ENCODE measurements at regions not wholly inside any gene's neighbourhood (a gene's known extent, or its start where the extent isn't known, plus 50 kb on each side); places are given as distances from the start of the nearest gene placed in this dataset.
"Not testable (repeated sequence)": the region's sequence is repeated elsewhere in the genome, so short reads cannot be mapped to it uniquely, and the experiment has no call there.

DNA sequence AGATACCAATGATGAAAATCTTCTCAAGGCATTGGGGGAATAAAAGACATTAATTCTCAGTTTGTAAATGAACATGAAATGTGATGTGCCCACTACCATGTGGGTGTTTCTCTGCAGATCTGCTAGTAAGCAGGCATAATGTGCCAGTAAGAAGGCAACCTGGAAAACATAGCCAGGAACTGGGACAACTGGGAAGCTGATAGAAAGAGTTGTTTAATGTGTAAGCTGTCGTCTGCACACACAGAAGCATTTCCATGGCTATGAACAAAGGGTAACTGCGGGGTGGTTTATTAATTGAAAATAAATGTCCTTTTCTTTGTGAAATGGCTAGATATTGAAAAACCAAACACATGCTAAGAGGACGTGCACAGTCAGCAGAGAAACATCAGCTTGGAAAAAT is 52.0 kb downstream of the ZC3H11B start:
- no peak for DNase-seq

GRCh38 chr1:219559899-219560298 is 53.0 kb downstream of the ZC3H11B start:
- DNase-seq: no peak

- no peak for DNase-seq
Observed at GRCh38 chr1:219555806-219556205, 57.1 kb downstream of the ZC3H11B start.

DNA sequence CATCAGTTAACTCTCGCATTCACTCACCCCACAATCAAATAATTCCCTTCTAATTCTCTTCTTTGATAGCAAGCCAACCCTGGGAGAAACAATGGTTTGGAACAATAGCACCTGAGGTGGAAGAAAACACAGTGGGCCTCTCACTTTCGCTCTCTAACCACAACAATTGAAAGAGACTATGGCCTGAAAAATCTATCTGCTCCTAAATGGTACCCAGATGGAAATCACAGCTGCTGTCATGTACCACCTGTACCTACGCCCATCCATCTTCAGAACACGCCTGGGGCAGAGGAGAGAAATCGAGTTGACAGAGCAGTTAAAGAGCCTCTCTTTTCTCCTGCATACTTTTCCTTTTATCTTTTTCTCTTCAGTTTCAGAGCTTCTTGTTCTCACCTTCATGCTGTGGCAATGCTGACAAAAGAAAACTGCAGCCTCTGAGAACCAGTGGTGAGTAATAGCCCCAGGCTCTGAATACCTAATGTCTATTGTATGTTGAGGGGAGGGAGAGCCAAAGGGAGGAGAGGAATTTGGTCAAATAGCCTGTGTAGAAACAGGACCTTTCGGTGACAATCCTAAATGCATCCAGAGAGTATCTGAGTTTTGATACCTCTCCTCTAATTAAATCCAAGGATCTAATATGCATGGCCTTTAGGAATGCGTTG is 57.7 kb downstream of the ZC3H11B start:
- DNase-seq: no peak

DNA sequence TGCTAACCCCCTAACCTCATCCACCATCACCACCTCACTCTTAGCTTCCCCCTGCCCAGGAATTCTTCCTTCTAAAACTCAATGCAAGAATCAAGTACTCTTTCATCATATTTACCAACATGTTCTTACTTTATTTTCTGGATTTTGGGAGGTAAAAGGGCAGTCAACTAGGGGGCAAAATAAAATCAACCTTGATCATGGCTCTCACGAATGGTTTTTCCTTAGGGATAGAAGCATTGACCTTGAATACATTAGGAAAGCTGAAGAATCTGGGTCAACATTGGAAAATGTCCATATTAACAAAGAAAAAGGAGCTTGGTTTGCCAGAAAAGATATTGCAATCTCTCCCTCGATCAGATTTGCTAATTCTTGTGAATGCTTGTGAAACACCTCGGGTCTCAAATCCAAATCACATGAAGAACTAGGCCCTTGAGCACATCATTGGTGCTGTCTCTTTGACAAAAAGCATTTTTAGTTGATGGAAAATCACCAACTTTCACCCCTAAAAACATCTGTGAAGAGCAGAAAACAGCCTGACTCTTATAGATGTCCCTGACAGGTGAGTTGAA is 58.9 kb downstream of the ZC3H11B start:
- DNase-seq: no peak

DNA sequence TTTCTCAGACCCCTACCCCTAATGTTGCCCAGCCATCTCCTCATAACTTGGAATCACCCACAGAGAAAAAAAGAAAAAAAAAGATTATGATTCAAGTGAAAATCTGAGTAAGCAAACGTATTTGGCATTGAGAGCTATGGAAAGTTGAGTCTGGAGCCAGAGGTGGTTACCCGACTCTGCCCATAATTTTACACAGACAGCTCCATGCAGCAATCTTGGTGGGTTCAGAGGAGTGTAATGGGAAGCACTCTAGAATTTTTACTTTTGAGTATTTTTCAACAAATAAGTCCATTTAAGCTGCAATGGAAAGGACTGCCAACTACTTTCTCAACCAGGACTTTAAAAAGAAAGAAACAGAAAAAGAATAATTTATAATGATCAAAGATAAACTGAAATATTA is 62.7 kb downstream of the ZC3H11B start:
- DNase-seq: no peak

DNA sequence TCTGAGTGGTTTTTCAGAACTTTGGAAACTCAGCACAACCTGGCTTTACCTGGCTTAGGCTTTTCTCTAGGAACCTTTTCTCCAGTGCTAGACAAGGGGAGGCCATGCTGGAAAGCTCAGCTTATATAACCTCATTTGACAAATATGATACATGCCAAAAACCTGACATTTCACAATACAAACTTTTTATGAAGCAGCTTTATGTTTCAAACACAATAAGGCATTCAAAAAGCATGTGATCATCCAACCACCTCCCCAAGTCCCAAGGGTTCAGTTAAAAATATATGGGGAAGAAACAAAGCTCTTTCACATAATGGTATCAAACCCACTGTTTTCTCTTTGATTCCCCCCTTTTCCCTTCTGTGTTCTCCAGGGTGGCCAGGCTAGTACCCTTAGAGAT is 63.7 kb downstream of the ZC3H11B start:
- no peak for DNase-seq

DNA sequence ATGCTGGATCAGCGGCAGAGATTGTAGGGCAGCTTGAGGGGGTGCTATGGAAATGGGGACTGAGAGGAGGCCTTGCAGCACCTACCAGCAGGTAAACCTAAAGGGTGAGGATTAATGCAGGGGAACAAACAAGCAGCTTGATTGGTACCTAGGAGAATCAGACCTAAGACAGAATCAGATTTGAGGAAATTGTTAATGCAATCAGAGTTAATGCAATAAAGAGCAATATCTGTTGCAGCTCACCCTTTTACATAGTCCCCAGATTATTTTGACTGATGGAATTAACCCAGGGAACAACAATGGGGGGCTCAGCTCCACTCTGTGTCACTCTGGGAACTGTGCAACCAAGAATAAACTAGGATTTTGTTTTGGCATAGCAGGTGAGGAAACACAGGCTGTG is 64.5 kb downstream of the ZC3H11B start:
- no peak for DNase-seq

DNA sequence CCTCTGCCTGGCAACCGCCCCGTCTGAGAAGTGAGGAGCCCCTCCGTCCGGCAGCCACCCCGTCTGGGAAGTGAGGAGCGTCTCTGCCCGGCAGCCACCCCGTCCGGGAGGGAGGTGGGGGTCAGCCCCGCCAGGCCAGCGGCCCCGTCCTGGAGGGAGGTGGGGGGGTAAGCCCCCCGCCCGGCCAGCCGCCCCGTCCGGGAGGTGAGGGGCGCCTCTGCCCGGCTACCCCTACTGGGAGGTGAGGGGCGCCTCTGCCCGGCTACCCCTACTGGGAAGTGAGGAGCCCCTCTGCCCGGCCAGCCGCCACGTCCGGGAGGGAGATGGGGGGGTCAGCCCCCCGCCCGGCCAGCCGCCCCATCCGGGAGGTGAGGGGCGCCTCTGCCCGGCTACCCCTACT is 67.1 kb downstream of the ZC3H11B start:
- DNase-seq: not testable (repeated sequence)

- no peak for DNase-seq
Observed at GRCh38 chr1:219544163-219544846, 68.6 kb downstream of the ZC3H11B start.

- DNase-seq: no peak
Observed at GRCh38 chr1:219542828-219543518, 69.9 kb downstream of the ZC3H11B start.

GRCh38 chr1:219541946-219542345 is 71.0 kb downstream of the ZC3H11B start:
- DNase-seq: no peak

DNA sequence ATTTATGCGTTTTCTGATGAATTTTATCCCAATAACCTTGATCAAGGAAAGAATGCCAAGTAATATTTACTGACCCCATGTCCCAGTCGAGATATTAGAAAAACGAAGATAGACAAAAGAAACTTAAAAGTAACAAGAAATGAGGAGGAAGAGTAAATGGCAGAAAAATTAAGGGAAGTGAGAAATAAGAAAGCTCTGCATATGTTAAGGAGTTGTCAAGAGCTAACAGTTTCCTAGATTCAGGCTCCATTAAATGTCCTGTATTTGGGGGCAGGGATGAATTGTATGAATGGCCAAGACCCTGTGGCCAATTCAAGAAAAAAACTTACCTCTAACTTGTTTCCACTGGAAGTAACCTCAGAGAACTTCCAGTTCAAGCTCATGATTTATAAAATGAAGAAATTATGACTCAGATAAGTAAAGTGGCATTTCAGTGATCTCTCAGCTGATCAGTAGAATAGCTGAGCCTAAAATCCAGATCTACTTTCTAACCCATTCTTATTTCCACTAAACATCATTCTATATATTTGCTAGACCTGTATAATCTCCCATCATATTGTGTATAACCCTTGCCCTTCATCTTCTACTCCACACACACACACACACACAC is 73.2 kb downstream of the ZC3H11B start:
- DNase-seq: no peak

DNA sequence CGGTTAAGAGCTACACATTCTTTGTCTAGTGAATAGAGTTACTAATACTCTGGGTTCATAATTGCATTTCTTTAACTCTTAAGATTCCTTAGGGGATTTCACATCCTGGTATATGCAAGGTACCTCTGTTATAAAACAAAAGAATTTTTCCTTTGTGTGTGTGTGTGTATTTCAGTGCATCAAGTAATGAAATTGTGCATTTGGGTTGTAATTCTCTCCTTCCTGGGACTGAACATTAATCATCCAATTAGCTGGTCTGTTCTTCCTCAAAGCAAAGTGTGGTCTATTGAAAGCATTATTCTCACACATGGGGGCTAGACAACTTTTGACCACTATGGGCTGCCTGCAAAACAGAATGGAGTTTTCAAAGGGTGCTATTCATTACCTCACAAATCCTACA is 74.0 kb downstream of the ZC3H11B start:
- no peak for DNase-seq

DNA sequence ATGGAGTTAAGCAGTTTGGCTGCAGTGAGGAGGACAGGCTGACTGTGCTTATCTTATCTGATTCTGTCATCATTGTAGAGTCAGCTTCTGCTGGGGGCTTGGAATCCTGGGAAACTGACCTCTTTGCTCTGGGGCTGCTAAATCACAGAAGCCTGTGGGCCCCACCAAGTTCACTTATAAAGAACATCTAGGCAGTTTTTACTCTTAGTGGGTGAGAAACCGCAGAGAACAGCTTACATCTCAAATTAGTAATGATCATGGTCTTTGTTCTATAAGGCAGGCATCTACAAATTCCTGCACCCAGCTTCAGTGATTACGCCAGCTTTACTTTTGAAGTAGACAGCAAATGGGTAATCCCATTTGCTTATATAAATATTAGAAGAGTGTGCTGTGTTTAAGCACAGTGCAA is 75.7 kb downstream of the ZC3H11B start:
- DNase-seq: no peak

DNA sequence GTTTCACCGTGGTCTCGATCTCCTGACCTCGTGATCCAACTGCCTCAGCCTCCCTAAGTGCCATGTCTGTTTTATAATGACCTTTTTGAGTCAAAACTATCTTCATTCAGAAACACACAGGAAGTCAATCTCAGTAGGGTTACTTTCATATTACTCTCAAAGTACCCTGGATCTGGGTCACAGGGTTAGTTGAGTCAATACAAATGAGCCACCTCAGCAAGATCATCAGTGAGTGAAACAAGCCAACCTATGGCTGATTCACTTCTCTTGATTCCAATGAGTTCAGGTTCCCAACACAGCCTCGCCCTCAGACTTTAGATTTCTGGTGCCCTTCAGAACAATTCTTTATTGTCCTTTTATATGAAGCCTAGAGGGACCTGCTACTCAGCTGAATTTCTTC is 76.9 kb downstream of the ZC3H11B start:
- no peak for DNase-seq

- no peak for DNase-seq
Observed at GRCh38 chr1:219534991-219535390, 77.9 kb downstream of the ZC3H11B start.

DNA sequence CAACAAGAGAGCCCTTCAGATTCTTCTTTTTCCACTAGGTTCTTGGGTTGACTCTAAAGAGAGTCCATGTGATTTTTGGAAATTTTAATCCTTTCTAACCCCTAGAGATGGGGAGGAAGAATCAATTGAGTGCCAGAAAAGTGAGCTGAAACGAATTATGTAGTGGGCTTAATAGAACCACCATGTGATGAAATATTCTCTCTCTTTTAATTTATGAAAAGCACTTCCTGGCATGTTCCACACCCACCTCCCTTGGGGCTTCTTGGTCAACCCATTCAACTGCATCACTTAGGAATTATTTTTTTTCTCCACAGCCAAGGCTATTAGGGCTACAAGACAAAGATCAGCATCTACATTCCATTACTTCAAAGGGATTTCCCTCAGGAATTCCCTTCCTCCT is 79.6 kb downstream of the ZC3H11B start:
- no peak for DNase-seq

DNA sequence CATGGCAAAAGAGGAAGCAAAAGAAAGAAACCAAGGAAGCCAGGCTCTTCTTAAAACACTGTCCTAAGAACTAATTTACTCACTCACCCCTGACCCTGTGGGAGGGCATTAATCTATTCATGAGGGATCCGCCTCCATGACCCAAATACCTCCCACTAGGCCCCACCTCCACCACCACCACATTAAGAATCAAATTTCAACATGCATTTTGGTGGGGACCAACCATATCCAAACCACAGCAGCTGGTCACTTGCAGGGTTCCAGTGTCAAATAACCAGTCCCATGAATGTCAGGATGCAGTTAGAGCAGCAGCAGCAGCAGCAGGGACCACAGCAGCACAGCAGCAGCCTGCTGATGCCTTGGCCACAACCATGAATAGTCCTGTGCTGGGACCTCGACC is 83.8 kb downstream of the ZC3H11B start:
- no peak for DNase-seq

DNA sequence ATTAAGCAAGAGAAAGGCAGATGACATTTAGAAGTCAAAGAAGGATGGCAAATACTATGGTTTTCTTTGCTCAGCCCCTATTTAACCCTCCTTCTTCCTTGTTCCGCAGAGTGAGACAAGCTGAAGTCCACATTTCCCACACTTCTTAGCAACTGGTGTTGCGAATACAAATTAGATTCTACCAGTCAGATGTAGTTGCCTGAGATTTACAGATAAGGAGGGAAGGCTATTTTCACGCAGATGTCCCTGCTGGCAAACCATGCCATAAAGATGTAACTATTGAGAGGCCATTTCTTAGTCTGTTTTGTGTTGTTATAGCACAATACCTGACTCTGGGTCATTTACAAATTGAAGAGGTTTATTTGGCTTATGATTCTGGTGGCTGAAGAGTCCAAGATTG is 84.3 kb downstream of the ZC3H11B start:
- DNase-seq: no peak

DNA sequence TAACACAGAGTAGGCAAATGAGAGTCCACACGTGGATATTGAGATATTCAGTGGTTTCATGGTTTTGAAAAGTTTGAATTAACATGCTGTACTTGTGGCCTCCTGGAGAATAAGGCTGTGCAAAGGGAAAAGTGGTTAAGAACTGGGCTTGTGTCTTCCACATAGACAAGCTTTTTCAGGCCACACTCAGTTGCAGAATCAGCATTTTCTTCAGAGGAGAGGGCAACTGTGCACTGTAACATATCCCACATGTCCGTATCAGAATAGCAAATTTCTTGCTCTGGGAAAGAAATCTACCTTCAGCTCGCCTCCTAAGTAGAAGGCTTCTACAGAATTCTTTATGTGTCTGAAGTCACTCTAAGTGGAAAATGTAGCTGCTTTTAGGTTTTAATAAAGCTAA is 84.9 kb downstream of the ZC3H11B start:
- DNase-seq: no peak

- no peak for DNase-seq
Observed at GRCh38 chr1:219526074-219526473, 86.8 kb downstream of the ZC3H11B start.

- DNase-seq: no peak
Observed at GRCh38 chr1:219523411-219523810, 89.5 kb downstream of the ZC3H11B start.

- DNase-seq: no peak
Observed at GRCh38 chr1:219521325-219521724, 91.6 kb downstream of the ZC3H11B start.
